Skeletal muscle satellite cell (primary cell): ENCODE measurements at regions not wholly inside any gene's neighbourhood (a gene's known extent, or its start where the extent isn't known, plus 50 kb on each side); places are given as distances from the start of the nearest gene placed in this dataset.

ENCODE experiments used
- H3K27me3 ChIP-seq: 2 replicates; pipeline ENCODE4 v1.7.0; 2013; ENCODE audit warnings: low read length; ENCODE audit not compliant: control insufficient read depth, insufficient read depth
- H3K36me3 ChIP-seq: 2 replicates; pipeline ENCODE4 v1.7.0; 2013; ENCODE audit warnings: mild to moderate bottlenecking, control low read depth, low read length; ENCODE audit not compliant: insufficient read depth
- H3K4me1 ChIP-seq: 2 replicates; pipeline ENCODE4 v1.7.0; 2013; ENCODE audit warnings: low read length; ENCODE audit not compliant: control insufficient read depth, insufficient read depth
- H3K4me2 ChIP-seq: 2 replicates; pipeline ENCODE4 v1.7.0; 2013; ENCODE audit warnings: mild to moderate bottlenecking, low read length
- H3K4me3 ChIP-seq: 2 replicates; pipeline ENCODE4 v1.7.0; 2013; ENCODE audit warnings: low read length
- H3K9ac ChIP-seq: 2 replicates; pipeline ENCODE4 v1.7.0; 2013; ENCODE audit warnings: mild to moderate bottlenecking, low read depth, low read length, moderate library complexity
- H3K9me3 ChIP-seq: replicated peaks from 2 replicates; pipeline ENCODE4 v1.7.0; 2013; ENCODE audit warnings: mild to moderate bottlenecking, control low read depth, low read length

GRCh38 chr3:67898916-67899315 is 244.5 kb upstream of the SUCLG2 start:
- Histone ChIP-seq H3K4me1 (no peaks in the 10 kb centered on the region), H3K9me3 (no peaks in the 10 kb centered on the region), H3K4me2 (no peak overlapping the region), H3K9ac (no peak overlapping the region), H3K27me3 (no peaks in the 10 kb centered on the region), H3K36me3 (no peaks in the 10 kb centered on the region), H3K4me3 (no peak overlapping the region)

DNA sequence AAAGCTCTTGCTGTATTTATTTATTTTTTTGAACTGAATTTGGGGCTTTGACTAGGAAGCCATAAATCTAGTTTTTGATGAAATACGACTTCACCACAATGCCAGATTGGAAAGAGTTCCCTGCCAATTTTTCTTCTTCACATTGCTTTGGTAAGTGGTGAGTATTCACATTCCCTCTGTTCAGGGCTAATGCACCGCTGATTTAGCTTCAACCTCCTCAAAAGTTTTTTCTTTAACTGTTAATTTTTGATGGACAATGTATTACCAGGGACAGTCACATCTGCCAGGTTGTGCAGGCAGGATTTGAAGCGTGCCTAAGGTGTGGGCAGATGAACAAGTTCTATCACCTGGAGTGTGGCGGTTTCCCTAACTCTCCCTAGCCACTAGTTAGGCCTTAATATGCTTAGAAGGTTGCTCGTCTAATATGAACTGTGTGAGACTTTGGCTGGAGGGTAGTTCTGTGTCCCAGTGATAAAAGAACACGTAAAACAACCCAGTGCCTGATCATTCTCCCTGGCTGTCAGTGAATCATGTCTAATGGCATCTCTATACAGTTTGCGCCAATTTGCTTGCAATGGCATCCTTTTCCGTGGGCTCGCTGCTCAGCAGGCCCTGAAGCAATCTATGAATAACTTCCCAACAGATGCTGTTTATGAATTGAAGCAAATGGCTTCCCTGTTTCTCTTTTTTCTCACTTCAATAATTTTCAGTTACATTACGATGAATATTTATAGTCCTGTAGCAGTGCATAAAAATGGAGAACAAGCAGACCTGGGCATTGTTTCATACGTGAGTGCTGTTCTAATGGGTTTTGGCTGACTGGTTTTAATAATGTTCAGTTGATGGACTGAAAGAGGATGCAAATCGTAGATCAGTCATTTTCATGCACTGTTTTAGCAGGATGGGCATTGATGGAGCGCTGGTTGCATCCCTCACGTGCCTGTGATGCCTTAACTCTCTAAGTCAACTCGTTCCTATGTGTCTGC is 243.2 kb upstream of the SUCLG2 start:
- Histone ChIP-seq H3K4me2 (no peak overlapping the region), H3K36me3 (no peaks in the 10 kb centered on the region), H3K27me3 (no peaks in the 10 kb centered on the region), H3K4me1 (no peaks in the 10 kb centered on the region), H3K9ac (no peak overlapping the region), H3K9me3 (no peaks in the 10 kb centered on the region), H3K4me3 (no peak overlapping the region)

- H3K36me3 ChIP-seq: no peaks in the 10 kb centered on the region
- no peaks in the 10 kb centered on the region for H3K4me1 ChIP-seq
- no peak overlapping the region for H3K4me3 ChIP-seq
- H3K4me2 ChIP-seq: no peak overlapping the region
- H3K9ac ChIP-seq: no peak overlapping the region
- H3K27me3 ChIP-seq: no peaks in the 10 kb centered on the region
- H3K9me3 ChIP-seq: no peaks in the 10 kb centered on the region
Measured at GRCh38 chr3:67896130-67896529, 241.7 kb upstream of the SUCLG2 start.

- Histone ChIP-seq H3K27me3 (no peaks in the 10 kb centered on the region), H3K4me3 (no peak overlapping the region), H3K9me3 (no peaks in the 10 kb centered on the region), H3K4me2 (no peak overlapping the region), H3K36me3 (no peaks in the 10 kb centered on the region), H3K4me1 (no peaks in the 10 kb centered on the region), H3K9ac (no peak overlapping the region)
Measured at GRCh38 chr3:67894510-67894909, 240.1 kb upstream of the SUCLG2 start.

GRCh38 chr3:67884345-67884744 is 229.9 kb upstream of the SUCLG2 start:
- Histone ChIP-seq H3K9ac (no peak overlapping the region), H3K27me3 (no peaks in the 10 kb centered on the region), H3K4me1 (no peaks in the 10 kb centered on the region), H3K4me3 (no peak overlapping the region), H3K36me3 (no peaks in the 10 kb centered on the region), H3K9me3 (no peaks in the 10 kb centered on the region), H3K4me2 (no peak overlapping the region)

DNA sequence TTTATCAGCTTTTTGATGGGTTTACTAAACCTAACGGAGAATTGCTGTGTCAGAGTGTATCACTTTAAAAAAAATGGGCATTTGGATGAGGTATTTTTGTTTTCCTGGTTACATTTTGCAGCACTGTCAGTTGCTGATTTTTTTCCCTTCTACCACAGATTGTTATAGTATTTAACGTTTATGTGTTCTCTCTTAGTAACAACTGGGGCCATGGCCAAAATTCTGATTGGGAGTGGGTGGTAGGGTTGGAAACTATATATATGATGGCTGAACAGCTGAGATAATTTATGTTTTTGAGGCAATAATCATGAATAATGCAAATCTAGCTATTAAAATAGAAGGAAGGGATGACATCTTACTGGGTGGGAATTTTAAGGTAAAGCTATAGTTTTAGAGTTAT is 229.4 kb upstream of the SUCLG2 start:
- H3K4me1 ChIP-seq: no peaks in the 10 kb centered on the region

GRCh38 chr3:67882981-67883380 is 228.6 kb upstream of the SUCLG2 start:
- no peak overlapping the region for H3K4me3 ChIP-seq
- H3K9ac ChIP-seq: no peak overlapping the region
- H3K4me1 ChIP-seq: no peaks in the 10 kb centered on the region
- H3K9me3 ChIP-seq: no peaks in the 10 kb centered on the region
- H3K36me3 ChIP-seq: no peaks in the 10 kb centered on the region
- no peaks in the 10 kb centered on the region for H3K27me3 ChIP-seq
- no peak overlapping the region for H3K4me2 ChIP-seq

More for the DNA sequence above, 229.4 kb upstream of the SUCLG2 start:
- Histone ChIP-seq H3K36me3 (no peaks in the 10 kb centered on the region), H3K9ac (no peak overlapping the region), H3K4me3 (no peak overlapping the region), H3K9me3 (no peaks in the 10 kb centered on the region), H3K4me2 (no peak overlapping the region), H3K27me3 (no peaks in the 10 kb centered on the region)

- Histone ChIP-seq H3K4me1 (no peaks in the 10 kb centered on the region), H3K36me3 (no peaks in the 10 kb centered on the region), H3K27me3 (no peaks in the 10 kb centered on the region), H3K9ac (no peak overlapping the region), H3K4me2 (no peak overlapping the region), H3K4me3 (no peak overlapping the region), H3K9me3 (no peaks in the 10 kb centered on the region)
Measured at GRCh38 chr3:67876261-67876660, 221.8 kb upstream of the SUCLG2 start.

- no peaks in the 10 kb centered on the region for H3K9me3 ChIP-seq
- H3K27me3 ChIP-seq: no peaks in the 10 kb centered on the region
- H3K9ac ChIP-seq: no peak overlapping the region
- H3K4me1 ChIP-seq: no peaks in the 10 kb centered on the region
- H3K4me3 ChIP-seq: no peak overlapping the region
- no peaks in the 10 kb centered on the region for H3K36me3 ChIP-seq
- H3K4me2 ChIP-seq: no peak overlapping the region
Measured at GRCh38 chr3:67875858-67876257, 221.4 kb upstream of the SUCLG2 start.

GRCh38 chr3:67875338-67875737 is 220.9 kb upstream of the SUCLG2 start:
- H3K9me3 ChIP-seq: no peaks in the 10 kb centered on the region
- no peak overlapping the region for H3K4me2 ChIP-seq
- no peaks in the 10 kb centered on the region for H3K4me1 ChIP-seq
- H3K9ac ChIP-seq: no peak overlapping the region
- H3K4me3 ChIP-seq: no peak overlapping the region
- H3K27me3 ChIP-seq: no peaks in the 10 kb centered on the region
- H3K36me3 ChIP-seq: no peaks in the 10 kb centered on the region

DNA sequence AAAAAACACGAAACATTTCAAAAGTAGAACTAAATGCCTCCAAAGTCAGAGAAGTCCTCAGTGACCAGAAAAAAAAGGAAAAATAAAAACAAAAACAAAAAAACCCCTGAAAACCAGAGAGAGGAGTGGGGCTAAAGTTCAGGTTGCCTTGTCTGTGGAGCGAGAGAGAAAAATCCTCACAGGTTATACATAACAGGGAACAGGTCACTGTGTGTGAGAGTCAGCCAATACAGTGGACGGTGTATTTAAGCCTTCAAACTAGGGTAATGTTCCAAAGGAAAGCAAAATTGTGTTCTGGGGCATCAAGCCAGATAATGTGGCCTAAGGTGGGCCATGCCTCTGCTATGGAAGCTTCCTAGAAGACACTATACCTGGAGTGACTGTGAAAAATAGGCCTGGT is 216.1 kb upstream of the SUCLG2 start:
- H3K4me1 ChIP-seq: no peaks in the 10 kb centered on the region

GRCh38 chr3:67866571-67866970 is 212.2 kb upstream of the SUCLG2 start:
- Histone ChIP-seq H3K4me1 (no peaks in the 10 kb centered on the region), H3K4me3 (no peak overlapping the region), H3K4me2 (no peak overlapping the region), H3K9me3 (no peaks in the 10 kb centered on the region), H3K27me3 (no peaks in the 10 kb centered on the region), H3K9ac (no peak overlapping the region), H3K36me3 (no peaks in the 10 kb centered on the region)

More for the DNA sequence above, 216.1 kb upstream of the SUCLG2 start:
- H3K4me3 ChIP-seq: no peak overlapping the region
- no peak overlapping the region for H3K4me2 ChIP-seq
- no peaks in the 10 kb centered on the region for H3K36me3 ChIP-seq
- no peaks in the 10 kb centered on the region for H3K27me3 ChIP-seq
- H3K9me3 ChIP-seq: no peaks in the 10 kb centered on the region
- no peak overlapping the region for H3K9ac ChIP-seq
